SK-N-SH (cell line): ENCODE measurements at regions not wholly inside any gene's neighbourhood (a gene's known extent, or its start where the extent isn't known, plus 50 kb on each side); places are given as distances from the start of the nearest gene placed in this dataset.

Experiments
- CTCF ChIA-PET: fragments of 300-600, 350-600 bp; formaldehyde crosslinking; extraction: SDS; loops from one replicate; lab custom pipeline; 2021; lab: Yijun Ruan, JAX
- POLR2A ChIA-PET: fragments of 350-600 bp; sonication (Branson Sonifier 250); formaldehyde crosslinking; extraction: SDS; loops from one replicate; lab custom pipeline; 2020; ENCODE audit warnings: antibody characterized with exemption, inconsistent platforms; lab: Yijun Ruan, JAX
- DNase-seq: peaks from one replicate; pipeline ENCODE4 v3.0.0; 2012
- H2AFZ ChIP-seq: fragments of 200-600 bp; sonication (generic); 2 replicates; pipeline ENCODE4 v1.8.1; 2016; ENCODE audit warnings: antibody characterized with exemption, mild to moderate bottlenecking, low read depth
- H3F3A ChIP-seq: fragments of 200-600 bp; sonication (generic); replicated peaks from 2 replicates; pipeline ENCODE3; 2016; ENCODE audit warnings: antibody characterized with exemption, mild to moderate bottlenecking; ENCODE audit not compliant: insufficient read depth
- H3K27ac ChIP-seq, 2 experiments: fragments of 200-500 bp in 1 of 2; fragments of 200-600 bp in 1 of 2; sonication (Bioruptor generic) in 1 of 2; sonication (generic), shearing (Covaris generic) in 1 of 2; 2 replicates each; pipeline versions ENCODE4 v1.5.1 to v1.6.1; 2014 to 2016; ENCODE audit warnings: low read depth in 2 of 2, inconsistent platforms in 1 of 2, low read length in 1 of 2, mild to moderate bottlenecking in 1 of 2, mixed read lengths in 1 of 2
- H3K27me3 ChIP-seq: fragments of 200-600 bp; sonication (generic), shearing (Covaris generic); 2 replicates; pipeline ENCODE4 v1.6.1; 2016; ENCODE audit warnings: mixed run types; ENCODE audit not compliant: insufficient read depth
- H3K36me3 ChIP-seq, 2 experiments: fragments of 200-500 bp in 1 of 2; fragments of 200-600 bp in 1 of 2; sonication (Bioruptor generic) in 1 of 2; sonication (generic) in 1 of 2; replicated peaks in 1 of 2; 2 replicates each; pipeline versions ENCODE3 to v1.5.1; 2014 to 2016; ENCODE audit warnings: low read length in 1 of 2, mild to moderate bottlenecking in 1 of 2; ENCODE audit not compliant: insufficient read depth in 2 of 2, control insufficient read depth in 1 of 2
- H3K4me1 ChIP-seq, 2 experiments: fragments of 200-500 bp in 1 of 2; fragments of 200-600 bp in 1 of 2; sonication (Bioruptor generic) in 1 of 2; sonication (generic), shearing (Covaris generic) in 1 of 2; 2 replicates each; pipeline versions ENCODE4 v1.5.1 to v1.6.1; 2014 to 2016; ENCODE audit warnings: low read depth in 1 of 2, low read length in 1 of 2, mixed run types in 1 of 2; ENCODE audit not compliant: insufficient read depth in 2 of 2, control insufficient read depth in 1 of 2
- H3K4me2 ChIP-seq: fragments of 200-600 bp; sonication (generic), shearing (Covaris generic); 2 replicates; pipeline ENCODE4 v1.6.1; 2017; ENCODE audit warnings: mixed run types
- H3K4me3 ChIP-seq, 2 experiments: fragments of 200-500 bp in 1 of 2; fragments of 200-600 bp in 1 of 2; sonication (Bioruptor generic) in 1 of 2; sonication (generic), shearing (Covaris generic) in 1 of 2; 2 replicates each; pipeline versions ENCODE4 v1.5.1 to v1.8.1; 2014 to 2016; ENCODE audit warnings: low read depth in 2 of 2, inconsistent platforms in 1 of 2, low read length in 1 of 2, mild to moderate bottlenecking in 1 of 2, mixed read lengths in 1 of 2, moderate library complexity in 1 of 2
- H3K79me2 ChIP-seq: fragments of 200-600 bp; sonication (generic); 2 replicates; pipeline ENCODE4 v1.8.1; 2017; ENCODE audit warnings: mild to moderate bottlenecking; ENCODE audit not compliant: insufficient read depth
- H3K9ac ChIP-seq: fragments of 200-600 bp; sonication (generic); 2 replicates; pipeline ENCODE4 v1.6.1; 2017; ENCODE audit warnings: mixed run types
- H3K9me2 ChIP-seq: fragments of 200-600 bp; sonication (generic); 2 replicates; pipeline ENCODE4 v1.6.1; 2017; ENCODE audit warnings: mixed run types
- H3K9me3 ChIP-seq: fragments of 200-600 bp; sonication (generic); 2 replicates; pipeline ENCODE4 v1.6.1; 2017; ENCODE audit warnings: mixed run types, mild to moderate bottlenecking, moderate library complexity
- H4K20me1 ChIP-seq: fragments of 200-600 bp; sonication (generic); 2 replicates; pipeline ENCODE4 v1.6.1; 2017; ENCODE audit warnings: mild to moderate bottlenecking, mixed run types; ENCODE audit not compliant: insufficient read depth
- CHD2 ChIP-seq: fragments of 150-350 bp; IDR thresholded peaks from 2 replicates; pipeline ENCODE4 v1.6.1; 2018; ENCODE audit warnings: low read length; ENCODE audit not compliant: partially characterized antibody
- ELF1 ChIP-seq: IDR thresholded peaks from 2 replicates; pipeline ENCODE4 v1.4.0; 2012
- EZH2phosphoT487 ChIP-seq: fragments of 200-600 bp; sonication (generic); IDR thresholded peaks from 2 replicates; pipeline ENCODE4 v1.6.1; 2017; ENCODE audit warnings: low read depth, mixed run types, mild to moderate bottlenecking, antibody characterized with exemption, moderate library complexity, borderline replicate concordance
- MEF2A ChIP-seq: IDR thresholded peaks from 2 replicates; pipeline ENCODE4 v1.4.0; 2012; ENCODE audit warnings: low read depth, borderline replicate concordance
- MXI1 ChIP-seq: IDR thresholded peaks from 2 replicates; pipeline ENCODE4 v1.6.1; 2012; ENCODE audit warnings: mild to moderate bottlenecking, low read depth, low read length, improper control_type of control experiment
- NFIC ChIP-seq: IDR thresholded peaks from 2 replicates; pipeline ENCODE4 v1.4.0; 2012; ENCODE audit warnings: borderline replicate concordance
- NRF1 ChIP-seq: IDR thresholded peaks from 2 replicates; pipeline ENCODE4 v1.6.1; 2012; ENCODE audit warnings: low read depth, mild to moderate bottlenecking, low read length
- POLR2AphosphoS5 ChIP-seq: IDR thresholded peaks from 2 replicates; pipeline ENCODE4 v1.6.1; 2012; ENCODE audit warnings: low read depth, low read length
- RAD21 ChIP-seq: IDR thresholded peaks from 2 replicates; pipeline ENCODE4 v1.6.1; 2012; ENCODE audit warnings: mild to moderate bottlenecking, low read length
- RXRA ChIP-seq: IDR thresholded peaks from 2 replicates; pipeline ENCODE4 v1.4.0; 2012; ENCODE audit warnings: low read depth, mild to moderate bottlenecking, borderline replicate concordance
- SIN3A ChIP-seq: IDR thresholded peaks from 2 replicates; pipeline ENCODE4 v1.6.1; 2012; ENCODE audit warnings: low read depth, mild to moderate bottlenecking, low read length, moderate library complexity, borderline replicate concordance
- TAF1 ChIP-seq: IDR thresholded peaks from 2 replicates; pipeline ENCODE4 v1.6.1; 2012; ENCODE audit warnings: low read depth, mild to moderate bottlenecking, low read length, moderate library complexity, borderline replicate concordance
- TCF12 ChIP-seq: IDR thresholded peaks from 2 replicates; pipeline ENCODE4 v1.4.0; 2012
- YY1 ChIP-seq: IDR thresholded peaks from 2 replicates; pipeline ENCODE4 v1.4.0; 2012; ENCODE audit warnings: low read depth, mild to moderate bottlenecking
- WGBS: methylation state at CpG from one replicate; pipeline ENCODE4 v1.1.6; 2017; ENCODE audit warnings: low lambda C conversion rate; 5-methylcytosine and 5-hydroxymethylcytosine counted together
- TF ChIP-seq, protein P1 (sequence below): IDR thresholded peaks from 2 replicates; pipeline ENCODE4 v1.4.0; 2012; ENCODE audit warnings: low read depth
- TF ChIP-seq, protein P2 (sequence below): fragments of 150-350 bp; IDR thresholded peaks from 2 replicates; pipeline ENCODE4 v1.6.1; 2016; ENCODE audit warnings: mild to moderate bottlenecking, low read depth, low read length

GRCh38 chr20:40561187-40561586 lies 127.8 kb downstream of the MAFB start:
- Histone ChIP-seq H3K4me1 (peaks cover 0 to 18% of the 10 kb centered on the region in 2 experiments; a peak in 1 of 4 replicates), H3K4me2 (no peak overlapping the region), H4K20me1 (no peaks in the 10 kb centered on the region), H3K9ac (no peak overlapping the region), H3K36me3 (no peaks in the 10 kb centered on the region), H3K9me2 (no peaks in the 10 kb centered on the region), H3K79me2 (no peaks in the 10 kb centered on the region), H3F3A (no peaks in the 10 kb centered on the region), H3K27me3 (no peaks in the 10 kb centered on the region), H3K9me3 (no peaks in the 10 kb centered on the region), H3K4me3 (no peak overlapping the region), H2AFZ (no peak overlapping the region), H3K27ac (no peak overlapping the region)
- 68% methylated on average over 3 of the region's 3 CpGs for WGBS
- no peak for DNase-seq
- ChIA-PET POLR2A (no interaction called here), CTCF (no interaction called here)
- TF ChIP-seq, protein P1, sequence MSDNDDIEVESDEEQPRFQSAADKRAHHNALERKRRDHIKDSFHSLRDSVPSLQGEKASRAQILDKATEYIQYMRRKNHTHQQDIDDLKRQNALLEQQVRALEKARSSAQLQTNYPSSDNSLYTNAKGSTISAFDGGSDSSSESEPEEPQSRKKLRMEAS: no peak
- TF ChIP-seq NRF1 (no peak), MXI1 (no peak), TCF12 (no peak), CHD2 (no peak)

GRCh38 chr20:40558212-40558611 lies 130.8 kb downstream of the MAFB start:
- 0 out of 4 replicates have a peak, but pooled peaks cover 0 to 7% of the 10 kb centered on the region in 2 experiments for H3K4me1 ChIP-seq
- TF ChIP-seq SIN3A: no peak
- TF ChIP-seq POLR2AphosphoS5: no peak
- TF ChIP-seq TCF12: no peak
- no peak for TF ChIP-seq NRF1
- TF ChIP-seq ELF1: no peak
- no peak for TF ChIP-seq EZH2phosphoT487
- no peak for TF ChIP-seq YY1
- no peak for TF ChIP-seq RAD21
- no peak for TF ChIP-seq MEF2A
- TF ChIP-seq MXI1: no peak
- TF ChIP-seq, protein P1: no peak
- TF ChIP-seq NFIC: no peak
- TF ChIP-seq, protein P2, sequence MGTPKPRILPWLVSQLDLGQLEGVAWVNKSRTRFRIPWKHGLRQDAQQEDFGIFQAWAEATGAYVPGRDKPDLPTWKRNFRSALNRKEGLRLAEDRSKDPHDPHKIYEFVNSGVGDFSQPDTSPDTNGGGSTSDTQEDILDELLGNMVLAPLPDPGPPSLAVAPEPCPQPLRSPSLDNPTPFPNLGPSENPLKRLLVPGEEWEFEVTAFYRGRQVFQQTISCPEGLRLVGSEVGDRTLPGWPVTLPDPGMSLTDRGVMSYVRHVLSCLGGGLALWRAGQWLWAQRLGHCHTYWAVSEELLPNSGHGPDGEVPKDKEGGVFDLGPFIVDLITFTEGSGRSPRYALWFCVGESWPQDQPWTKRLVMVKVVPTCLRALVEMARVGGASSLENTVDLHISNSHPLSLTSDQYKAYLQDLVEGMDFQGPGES: no peak
- no peak for TF ChIP-seq TAF1
- TF ChIP-seq RXRA: no peak
- no peak overlapping the region for H3K9ac ChIP-seq
- H4K20me1 ChIP-seq: no peaks in the 10 kb centered on the region
- no peaks in the 10 kb centered on the region for H3K79me2 ChIP-seq
- no peaks in the 10 kb centered on the region for H3K9me3 ChIP-seq
- H3K9me2 ChIP-seq: no peaks in the 10 kb centered on the region
- ChIA-PET POLR2A (no interaction called here), CTCF (no interaction called here)
- H3K27me3 ChIP-seq: no peaks in the 10 kb centered on the region
- no peak overlapping the region for H3K27ac ChIP-seq
- H3K36me3 ChIP-seq: no peaks in the 10 kb centered on the region
- no peak overlapping the region for H2AFZ ChIP-seq
- no peaks in the 10 kb centered on the region for H3F3A ChIP-seq
- no peak overlapping the region for H3K4me3 ChIP-seq
- DNase-seq: no peak
- no peak overlapping the region for H3K4me2 ChIP-seq
